22Rv1 (cell line): ENCODE measurements at regions not wholly inside any gene's neighbourhood (a gene's known extent, or its start where the extent isn't known, plus 50 kb on each side); places are given as distances from the start of the nearest gene placed in this dataset.

ENCODE experiments used
- CTCF ChIP-seq: fragments of 450-650 bp; IDR thresholded peaks from 2 replicates; pipeline ENCODE4 v1.5.1; 2017; ENCODE audit warnings: mild to moderate bottlenecking
- ZFX ChIP-seq: fragments of 450-650 bp; IDR thresholded peaks from 2 replicates; pipeline ENCODE4 v1.6.1; 2017; ENCODE audit warnings: antibody characterized with exemption, borderline replicate concordance

- TF ChIP-seq CTCF, result no peak
- no peak for TF ChIP-seq ZFX
These were observed 82.1 kb upstream of the THY1 start for GRCh38 chr11:119505071-119505470.
